Karpas-422 (cell line): ENCODE measurements at regions not wholly inside any gene's neighbourhood (a gene's known extent, or its start where the extent isn't known, plus 50 kb on each side); places are given as distances from the start of the nearest gene placed in this dataset.
"Not testable (repeated sequence)": the region's sequence is repeated elsewhere in the genome, so short reads cannot be mapped to it uniquely, and the experiment has no call there.

ENCODE experiments used
- DNase-seq: peaks from one replicate; pipeline ENCODE4 v3.0.0-alpha.2; 2015
- H2AFZ ChIP-seq: fragments of 200-600 bp; sonication (generic); 2 replicates; pipeline ENCODE4 v1.6.1; 2014; ENCODE audit warnings: antibody characterized with exemption, low read length, mixed read lengths
- H3K27ac ChIP-seq: fragments of 200-600 bp; sonication (generic); 2 replicates; pipeline ENCODE4 v1.5.1; 2014; ENCODE audit warnings: mild to moderate bottlenecking, low read length, moderate library complexity
- H3K27me3 ChIP-seq: fragments of 200-600 bp; sonication (generic); 2 replicates; pipeline ENCODE4 v1.6.1; 2014; ENCODE audit warnings: low read length, mixed read lengths
- H3K36me3 ChIP-seq: fragments of 200-600 bp; sonication (generic); 2 replicates; pipeline ENCODE4 v1.6.1; 2014; ENCODE audit warnings: low read length, mixed read lengths; ENCODE audit not compliant: insufficient read depth
- H3K4me1 ChIP-seq: fragments of 200-600 bp; sonication (generic); 2 replicates; pipeline ENCODE4 v1.6.1; 2014; ENCODE audit warnings: mild to moderate bottlenecking, low read length, mixed read lengths
- H3K4me2 ChIP-seq: fragments of 200-600 bp; sonication (generic); 2 replicates; pipeline ENCODE4 v1.6.1; 2014; ENCODE audit warnings: low read length, low read depth, mild to moderate bottlenecking; ENCODE audit not compliant: poor library complexity, severe bottlenecking
- H3K4me3 ChIP-seq: fragments of 200-600 bp; sonication (generic); 2 replicates; pipeline ENCODE4 v1.5.1; 2014; ENCODE audit warnings: mild to moderate bottlenecking, antibody characterized with exemption, low read length, mixed read lengths
- H3K79me2 ChIP-seq: fragments of 200-600 bp; sonication (generic); 2 replicates; pipeline ENCODE4 v1.6.1; 2014; ENCODE audit warnings: mild to moderate bottlenecking, low read length, mixed read lengths
- H3K9ac ChIP-seq: fragments of 200-600 bp; sonication (generic); 2 replicates; pipeline ENCODE4 v1.6.0; 2014; ENCODE audit warnings: low read length
- H3K9me2 ChIP-seq: fragments of 200-600 bp; sonication (generic), shearing (Covaris generic); replicated peaks from 2 replicates; pipeline ENCODE4 v1.6.0; 2014; ENCODE audit warnings: mild to moderate bottlenecking, low read length, moderate library complexity; ENCODE audit not compliant: insufficient read depth
- H3K9me3 ChIP-seq: fragments of 300-700, 200-600 bp; sonication (generic); 2 replicates; pipeline ENCODE4 v1.6.1; 2014; ENCODE audit warnings: low read length, mixed read lengths
- H4K20me1 ChIP-seq: fragments of 200-600 bp; sonication (generic); 2 replicates; pipeline ENCODE4 v1.6.1; 2014; ENCODE audit warnings: mild to moderate bottlenecking, antibody characterized with exemption, low read length, low read depth; ENCODE audit not compliant: insufficient read depth

- Histone ChIP-seq H3K27ac (no peak overlapping the region), H3K9ac (no peak overlapping the region), H3K9me2 (0 out of 2 replicates have a peak, but pooled peaks cover 2% of the 10 kb centered on the region), H3K36me3 (no peaks in the 10 kb centered on the region), H3K9me3 (no peaks in the 10 kb centered on the region), H4K20me1 (no peaks in the 10 kb centered on the region), H3K4me2 (no peak overlapping the region), H2AFZ (no peak overlapping the region), H3K4me3 (no peak overlapping the region), H3K79me2 (no peaks in the 10 kb centered on the region), H3K27me3 (no peaks in the 10 kb centered on the region), H3K4me1 (no peaks in the 10 kb centered on the region)
- no peak for DNase-seq
Measured at GRCh38 chr6:51302431-51302830, 483.8 kb downstream of the TFAP2B start.

GRCh38 chr6:51303338-51303737 lies 484.7 kb downstream of the TFAP2B start:
- Histone ChIP-seq H3K4me2 (no peak overlapping the region), H3K36me3 (no peaks in the 10 kb centered on the region), H3K9ac (no peak overlapping the region), H3K79me2 (no peaks in the 10 kb centered on the region), H3K27me3 (no peaks in the 10 kb centered on the region), H3K9me2 (0 out of 2 replicates have a peak, but pooled peaks cover 2% of the 10 kb centered on the region), H3K4me3 (no peak overlapping the region), H2AFZ (no peak overlapping the region), H3K9me3 (no peaks in the 10 kb centered on the region), H4K20me1 (no peaks in the 10 kb centered on the region), H3K27ac (no peak overlapping the region), H3K4me1 (no peaks in the 10 kb centered on the region)
- DNase-seq: no peak

GRCh38 chr6:51314965-51315364 lies 496.3 kb downstream of the TFAP2B start:
- H3K27me3 ChIP-seq: no peaks in the 10 kb centered on the region
- H3K4me2 ChIP-seq: no peak overlapping the region
- H3K9ac ChIP-seq: no peak overlapping the region
- H3K4me1 ChIP-seq: no peaks in the 10 kb centered on the region
- no peak for DNase-seq
- H3K4me3 ChIP-seq: no peak overlapping the region
- no peak overlapping the region for H2AFZ ChIP-seq
- no peaks in the 10 kb centered on the region for H3K79me2 ChIP-seq
- H3K9me2 ChIP-seq: no peaks in the 10 kb centered on the region
- no peaks in the 10 kb centered on the region for H3K36me3 ChIP-seq
- peaks cover 9% of the 10 kb centered on the region; the same call in 1 of the 2 replicates for H3K9me3 ChIP-seq
- no peak overlapping the region for H3K27ac ChIP-seq
- H4K20me1 ChIP-seq: no peaks in the 10 kb centered on the region

GRCh38 chr6:51318674-51319073 lies 500.0 kb downstream of the TFAP2B start:
- H3K27ac ChIP-seq: no peak overlapping the region
- H3K9ac ChIP-seq: no peak overlapping the region
- peaks cover 9% of the 10 kb centered on the region; the same call in 1 of the 2 replicates for H3K9me3 ChIP-seq
- no peaks in the 10 kb centered on the region for H3K9me2 ChIP-seq
- no peaks in the 10 kb centered on the region for H4K20me1 ChIP-seq
- no peaks in the 10 kb centered on the region for H3K79me2 ChIP-seq
- no peak overlapping the region for H2AFZ ChIP-seq
- H3K4me3 ChIP-seq: no peak overlapping the region
- H3K27me3 ChIP-seq: no peaks in the 10 kb centered on the region
- H3K4me1 ChIP-seq: no peaks in the 10 kb centered on the region
- DNase-seq: no peak
- H3K4me2 ChIP-seq: no peak overlapping the region
- no peaks in the 10 kb centered on the region for H3K36me3 ChIP-seq

GRCh38 chr6:51321477-51321876 lies 502.8 kb downstream of the TFAP2B start:
- not testable (repeated sequence) for H3K9me3 ChIP-seq, H3K4me3 ChIP-seq, H3K27me3 ChIP-seq, H3K27ac ChIP-seq, DNase-seq, H3K9me2 ChIP-seq, H3K4me2 ChIP-seq, H4K20me1 ChIP-seq, H3K36me3 ChIP-seq, H2AFZ ChIP-seq, H3K9ac ChIP-seq, H3K79me2 ChIP-seq, H3K4me1 ChIP-seq

GRCh38 chr6:51322505-51322904 lies 503.8 kb downstream of the TFAP2B start:
- no peak for DNase-seq
- Histone ChIP-seq H2AFZ (no peak overlapping the region), H3K9ac (no peak overlapping the region), H3K4me3 (no peak overlapping the region), H3K4me1 (no peaks in the 10 kb centered on the region), H3K27ac (no peak overlapping the region), H3K4me2 (no peak overlapping the region), H3K79me2 (no peaks in the 10 kb centered on the region), H3K9me3 (no peaks in the 10 kb centered on the region; the same call in 1 of the 2 replicates), H3K36me3 (no peaks in the 10 kb centered on the region), H3K9me2 (no peaks in the 10 kb centered on the region), H4K20me1 (no peaks in the 10 kb centered on the region), H3K27me3 (no peaks in the 10 kb centered on the region)

- no peaks in the 10 kb centered on the region for H4K20me1 ChIP-seq
- H3K4me1 ChIP-seq: no peaks in the 10 kb centered on the region
- H3K79me2 ChIP-seq: no peaks in the 10 kb centered on the region
- H3K4me2 ChIP-seq: no peak overlapping the region
- no peak for DNase-seq
- H3K27ac ChIP-seq: no peak overlapping the region
- H3K36me3 ChIP-seq: no peaks in the 10 kb centered on the region
- no peak overlapping the region for H3K4me3 ChIP-seq
- no peaks in the 10 kb centered on the region for H3K27me3 ChIP-seq
- H2AFZ ChIP-seq: no peak overlapping the region
- no peak overlapping the region for H3K9ac ChIP-seq
- no peaks in the 10 kb centered on the region for H3K9me2 ChIP-seq
- H3K9me3 ChIP-seq: no peaks in the 10 kb centered on the region; the same call in 1 of the 2 replicates
Measured at GRCh38 chr6:51323056-51323455, 504.4 kb downstream of the TFAP2B start.

GRCh38 chr6:51330971-51331370 lies 512.3 kb downstream of the TFAP2B start:
- H2AFZ ChIP-seq: no peak overlapping the region
- H3K27ac ChIP-seq: no peak overlapping the region
- no peaks in the 10 kb centered on the region for H3K79me2 ChIP-seq
- H3K4me1 ChIP-seq: no peaks in the 10 kb centered on the region
- no peaks in the 10 kb centered on the region for H4K20me1 ChIP-seq
- no peak overlapping the region for H3K4me2 ChIP-seq
- no peak overlapping the region for H3K4me3 ChIP-seq
- H3K27me3 ChIP-seq: no peaks in the 10 kb centered on the region
- no peaks in the 10 kb centered on the region for H3K9me2 ChIP-seq
- no peaks in the 10 kb centered on the region for H3K36me3 ChIP-seq
- no peak for DNase-seq
- no peaks in the 10 kb centered on the region for H3K9me3 ChIP-seq
- no peak overlapping the region for H3K9ac ChIP-seq

- no peaks in the 10 kb centered on the region for H3K4me1 ChIP-seq
Measured at GRCh38 chr6:51335543-51335942, 516.9 kb downstream of the TFAP2B start.

More at GRCh38 chr6:51335543-51335942, 516.9 kb downstream of the TFAP2B start:
- H3K9ac ChIP-seq: no peak overlapping the region
- DNase-seq: no peak
- H3K79me2 ChIP-seq: no peaks in the 10 kb centered on the region
- no peaks in the 10 kb centered on the region for H3K9me3 ChIP-seq
- H3K36me3 ChIP-seq: no peaks in the 10 kb centered on the region
- H3K4me3 ChIP-seq: no peak overlapping the region
- H3K9me2 ChIP-seq: no peaks in the 10 kb centered on the region
- no peak overlapping the region for H2AFZ ChIP-seq
- no peaks in the 10 kb centered on the region for H3K27me3 ChIP-seq
- no peak overlapping the region for H3K4me2 ChIP-seq
- no peaks in the 10 kb centered on the region for H4K20me1 ChIP-seq
- no peak overlapping the region for H3K27ac ChIP-seq
